ENCODE measurements at regions not wholly inside any gene's neighbourhood (a gene's known extent, or its start where the extent isn't known, plus 50 kb on each side); places are given as distances from the start of the nearest gene placed in this dataset.

GRCh38 chr5:105587963-105588662 lies 2025.5 kb upstream of the NUDT12 start:
- Histone ChIP-seq H3K27me3 (ENCODE audit: control insufficient read depth in 1 of 2, insufficient read depth in 2 of 2, low read length in 1 of 2) (no peaks in the 10 kb centered on the region), H3K27ac (ENCODE audit: low read depth in 1 of 2, low read length in 2 of 2) (no peak overlapping the region), H3K4me1 (ENCODE audit: control insufficient read depth in 1 of 2, insufficient read depth in 2 of 2, low read length in 2 of 2) (no peaks in the 10 kb centered on the region), H3K4me3 (ENCODE audit: low read length in 2 of 2) (no peak overlapping the region), H3K9me3 (ENCODE audit: control insufficient read depth, low read length) (no peaks in the 10 kb centered on the region), H3K36me3 (ENCODE audit: control insufficient read depth in 1 of 2, insufficient read depth in 2 of 2, low read length in 1 of 2) (no peaks in the 10 kb centered on the region)
- 44 to 63% methylated on average over 6 of the region's 6 CpGs for WGBS, 2 donors
- intact Hi-C loops (cut with DNase I) = no loop called here
- DNase-seq = no peak
- no peak for ATAC-seq (ENCODE audit: low FRiP score)

DNA sequence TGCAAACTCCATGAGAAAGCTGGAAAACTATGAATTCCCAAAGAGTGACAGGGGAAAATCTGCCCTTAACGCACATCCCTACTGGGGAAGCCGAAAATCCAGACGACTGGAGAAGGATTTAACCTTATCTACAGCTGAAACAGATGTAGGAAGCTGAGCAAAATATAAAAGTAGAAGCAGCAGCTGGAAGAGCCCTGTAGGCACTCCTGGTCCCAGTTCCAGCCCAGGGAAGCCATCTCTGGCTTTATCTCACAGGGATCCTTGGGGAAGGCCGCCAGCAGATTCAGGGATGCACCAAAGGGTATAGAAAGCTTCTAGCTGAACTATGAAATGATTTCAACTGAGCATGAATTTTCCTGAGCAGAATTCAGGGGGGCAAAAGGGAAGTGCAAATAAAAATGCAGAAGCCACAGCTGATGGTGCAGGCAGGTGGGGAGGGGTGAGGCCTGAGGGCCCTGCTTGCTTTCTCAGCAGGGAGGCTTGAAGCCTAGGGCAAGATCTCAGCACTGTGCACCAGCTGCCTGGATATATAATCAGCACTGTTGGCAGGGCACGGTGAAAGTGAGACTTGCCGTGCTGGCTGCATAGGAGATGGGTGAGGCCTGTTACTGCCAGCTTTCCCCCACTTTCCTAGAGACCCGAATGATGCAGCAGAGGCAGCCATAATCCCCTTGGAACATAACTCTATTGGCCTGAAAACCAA lies 2019.5 kb upstream of the NUDT12 start:
- no peak overlapping the region for H3K27ac ChIP-seq (ENCODE audit: low read depth in 1 of 2, low read length in 2 of 2)
- H3K36me3 ChIP-seq (ENCODE audit: control insufficient read depth in 1 of 2, insufficient read depth in 2 of 2, low read length in 1 of 2) = no peaks in the 10 kb centered on the region
- peak in 1 of 2 donors; percentile 30 for DNase-seq
- intact Hi-C loops (cut with DNase I) = no loop called here
- H3K4me3 ChIP-seq (ENCODE audit: low read length in 2 of 2) = no peak overlapping the region
- no peaks in the 10 kb centered on the region for H3K27me3 ChIP-seq (ENCODE audit: control insufficient read depth in 1 of 2, insufficient read depth in 2 of 2, low read length in 1 of 2)
- no peaks in the 10 kb centered on the region for H3K9me3 ChIP-seq (ENCODE audit: control insufficient read depth, low read length)
- H3K4me1 ChIP-seq (ENCODE audit: control insufficient read depth in 1 of 2, insufficient read depth in 2 of 2, low read length in 2 of 2) = no peaks in the 10 kb centered on the region
- 73 to 77% methylated on average over 7 of the region's 7 CpGs for WGBS, 2 donors
- no peak for ATAC-seq (ENCODE audit: low FRiP score)

GRCh38 chr5:105573575-105573974 lies 2011.0 kb upstream of the NUDT12 start:
- intact Hi-C loops (cut with DNase I) = no loop called here
- H3K9me3 ChIP-seq (ENCODE audit: control insufficient read depth, low read length) = no peaks in the 10 kb centered on the region
- H3K27ac ChIP-seq (ENCODE audit: low read depth in 1 of 2, low read length in 2 of 2) = no peak overlapping the region
- no peaks in the 10 kb centered on the region for H3K27me3 ChIP-seq (ENCODE audit: control insufficient read depth in 1 of 2, insufficient read depth in 2 of 2, low read length in 1 of 2)
- no peaks in the 10 kb centered on the region for H3K4me1 ChIP-seq (ENCODE audit: control insufficient read depth in 1 of 2, insufficient read depth in 2 of 2, low read length in 2 of 2)
- H3K36me3 ChIP-seq (ENCODE audit: control insufficient read depth in 1 of 2, insufficient read depth in 2 of 2, low read length in 1 of 2) = no peaks in the 10 kb centered on the region
- H3K4me3 ChIP-seq (ENCODE audit: low read length in 2 of 2) = no peak overlapping the region
- no peak for ATAC-seq (ENCODE audit: low FRiP score)
- DNase-seq = no peak

DNA sequence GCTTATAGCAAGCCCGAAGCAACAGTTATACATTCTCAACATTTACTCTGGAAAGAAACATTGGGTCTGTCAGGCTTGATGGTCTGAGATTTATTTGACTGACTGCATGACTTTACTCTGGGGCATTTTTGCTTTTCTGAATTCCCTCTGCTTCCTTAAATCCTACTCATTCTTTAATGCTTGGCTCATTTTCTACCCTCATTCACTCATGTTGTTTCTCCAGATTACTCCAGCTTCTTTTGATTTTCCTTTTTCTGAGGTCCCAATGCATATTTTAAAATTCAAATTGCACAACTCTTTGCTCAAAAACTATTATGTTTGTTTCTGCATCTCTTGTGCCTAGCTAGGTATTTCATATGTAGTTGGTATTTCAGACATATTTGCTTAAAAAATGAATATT lies 2002.9 kb upstream of the NUDT12 start:
- Histone ChIP-seq H3K4me3 (ENCODE audit: low read length in 2 of 2) (no peak overlapping the region), H3K4me1 (ENCODE audit: control insufficient read depth in 1 of 2, insufficient read depth in 2 of 2, low read length in 2 of 2) (no peaks in the 10 kb centered on the region), H3K27ac (ENCODE audit: low read depth in 1 of 2, low read length in 2 of 2) (no peak overlapping the region), H3K9me3 (ENCODE audit: control insufficient read depth, low read length) (no peaks in the 10 kb centered on the region), H3K36me3 (ENCODE audit: control insufficient read depth in 1 of 2, insufficient read depth in 2 of 2, low read length in 1 of 2) (no peaks in the 10 kb centered on the region), H3K27me3 (ENCODE audit: control insufficient read depth in 1 of 2, insufficient read depth in 2 of 2, low read length in 1 of 2) (no peaks in the 10 kb centered on the region)
- WGBS, 2 donors = 16 to 29% methylated on average over 1 of the region's 1 CpG
- intact Hi-C loops (cut with DNase I) = no loop called here
- DNase-seq = no peak
- ATAC-seq (ENCODE audit: low FRiP score) = no peak

DNA sequence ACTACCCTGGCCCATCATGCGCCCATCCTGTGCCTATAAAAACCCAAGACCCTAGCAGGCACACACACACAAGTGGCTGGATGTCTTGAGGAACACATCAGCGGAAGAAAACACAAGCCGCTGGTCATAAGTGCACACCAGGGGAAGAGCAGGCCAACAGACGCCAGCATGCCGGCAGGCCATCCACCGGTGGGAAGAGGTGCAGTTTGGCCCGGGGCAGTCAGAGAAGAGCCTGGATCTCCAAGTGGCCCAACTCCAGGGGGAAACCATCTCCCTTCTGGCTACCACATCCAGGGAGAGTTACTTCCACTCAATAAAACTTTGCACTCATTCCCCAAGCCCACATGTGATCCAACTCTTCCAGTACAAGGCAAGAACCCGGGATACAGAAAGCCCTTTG lies 2001.3 kb upstream of the NUDT12 start:
- DNase-seq (peak in 1 of 2 donors; percentile 43), ATAC-seq (ENCODE audit: low FRiP score) (no peak)
- Histone ChIP-seq H3K36me3 (ENCODE audit: control insufficient read depth in 1 of 2, insufficient read depth in 2 of 2, low read length in 1 of 2) (no peaks in the 10 kb centered on the region), H3K27me3 (ENCODE audit: control insufficient read depth in 1 of 2, insufficient read depth in 2 of 2, low read length in 1 of 2) (no peaks in the 10 kb centered on the region), H3K4me1 (ENCODE audit: control insufficient read depth in 1 of 2, insufficient read depth in 2 of 2, low read length in 2 of 2) (no peaks in the 10 kb centered on the region), H3K9me3 (ENCODE audit: control insufficient read depth, low read length) (no peaks in the 10 kb centered on the region), H3K4me3 (ENCODE audit: low read length in 2 of 2) (no peak overlapping the region), H3K27ac (ENCODE audit: low read depth in 1 of 2, low read length in 2 of 2) (no peak overlapping the region)
- 97 to 98% methylated on average over 8 of the region's 8 CpGs for WGBS, 2 donors
- intact Hi-C loops (cut with DNase I) = no loop called here

GRCh38 chr5:105554568-105555169 lies 1992.1 kb upstream of the NUDT12 start:
- Histone ChIP-seq H3K4me3 (ENCODE audit: low read length in 2 of 2) (no peak overlapping the region), H3K4me1 (ENCODE audit: control insufficient read depth in 1 of 2, insufficient read depth in 2 of 2, low read length in 2 of 2) (no peaks in the 10 kb centered on the region), H3K27ac (ENCODE audit: low read depth in 1 of 2, low read length in 2 of 2) (no peak overlapping the region), H3K9me3 (ENCODE audit: control insufficient read depth, low read length) (no peaks in the 10 kb centered on the region), H3K27me3 (ENCODE audit: control insufficient read depth in 1 of 2, insufficient read depth in 2 of 2, low read length in 1 of 2) (no peaks in the 10 kb centered on the region), H3K36me3 (ENCODE audit: control insufficient read depth in 1 of 2, insufficient read depth in 2 of 2, low read length in 1 of 2) (no peaks in the 10 kb centered on the region)
- ATAC-seq (ENCODE audit: low FRiP score) (no peak), DNase-seq (no peak)
- WGBS, 2 donors = 92 to 95% methylated on average over 4 of the region's 4 CpGs
- intact Hi-C loops (cut with DNase I) = no loop called here

- no peak overlapping the region for H3K27ac ChIP-seq (ENCODE audit: low read depth in 1 of 2, low read length in 2 of 2)
- WGBS, 2 donors = 77 to 79% methylated on average over 1 of the region's 1 CpG
- DNase-seq = no peak
- H3K36me3 ChIP-seq (ENCODE audit: control insufficient read depth in 1 of 2, insufficient read depth in 2 of 2, low read length in 1 of 2) = no peaks in the 10 kb centered on the region
- ATAC-seq (ENCODE audit: low FRiP score) = no peak
- H3K4me1 ChIP-seq (ENCODE audit: control insufficient read depth in 1 of 2, insufficient read depth in 2 of 2, low read length in 2 of 2) = no peaks in the 10 kb centered on the region
- no peak overlapping the region for H3K4me3 ChIP-seq (ENCODE audit: low read length in 2 of 2)
- no peaks in the 10 kb centered on the region for H3K9me3 ChIP-seq (ENCODE audit: control insufficient read depth, low read length)
- H3K27me3 ChIP-seq (ENCODE audit: control insufficient read depth in 1 of 2, insufficient read depth in 2 of 2, low read length in 1 of 2) = no peaks in the 10 kb centered on the region
- intact Hi-C loops (cut with DNase I) = no loop called here
These were observed 1981.7 kb upstream of the NUDT12 start for GRCh38 chr5:105544300-105544699.

DNA sequence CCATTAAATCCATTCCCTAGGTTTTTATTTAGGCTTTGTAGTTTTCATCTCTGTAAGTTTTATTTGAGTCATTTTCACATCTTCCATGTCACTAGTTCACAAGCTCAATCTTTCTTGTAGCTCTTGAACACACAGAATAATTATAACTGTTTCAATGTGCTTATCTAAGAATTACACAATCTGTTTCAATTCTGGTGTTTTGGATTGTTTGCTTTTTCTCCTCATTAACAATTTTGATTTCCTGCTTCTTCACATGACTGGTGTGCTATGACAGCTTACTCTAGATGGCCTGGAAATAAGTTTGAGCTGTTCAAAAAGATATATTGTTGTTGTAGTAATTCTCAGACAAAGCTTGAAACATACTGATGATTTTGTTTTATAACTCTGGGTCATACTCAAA lies 1974.1 kb upstream of the NUDT12 start:
- ATAC-seq (ENCODE audit: low FRiP score) = no peak
- intact Hi-C loops (cut with DNase I) = no loop called here
- H3K36me3 ChIP-seq (ENCODE audit: control insufficient read depth in 1 of 2, insufficient read depth in 2 of 2, low read length in 1 of 2) = no peaks in the 10 kb centered on the region
- H3K4me3 ChIP-seq (ENCODE audit: low read length in 2 of 2) = no peak overlapping the region
- no peak overlapping the region for H3K27ac ChIP-seq (ENCODE audit: low read depth in 1 of 2, low read length in 2 of 2)
- no peaks in the 10 kb centered on the region for H3K27me3 ChIP-seq (ENCODE audit: control insufficient read depth in 1 of 2, insufficient read depth in 2 of 2, low read length in 1 of 2)
- H3K9me3 ChIP-seq (ENCODE audit: control insufficient read depth, low read length) = no peaks in the 10 kb centered on the region
- DNase-seq = no peak
- H3K4me1 ChIP-seq (ENCODE audit: control insufficient read depth in 1 of 2, insufficient read depth in 2 of 2, low read length in 2 of 2) = no peaks in the 10 kb centered on the region

- Histone ChIP-seq H3K27ac (ENCODE audit: low read depth in 1 of 2, low read length in 2 of 2) (no peak overlapping the region), H3K27me3 (ENCODE audit: control insufficient read depth in 1 of 2, insufficient read depth in 2 of 2, low read length in 1 of 2) (no peaks in the 10 kb centered on the region), H3K4me3 (ENCODE audit: low read length in 2 of 2) (no peak overlapping the region), H3K36me3 (ENCODE audit: control insufficient read depth in 1 of 2, insufficient read depth in 2 of 2, low read length in 1 of 2) (no peaks in the 10 kb centered on the region), H3K9me3 (ENCODE audit: control insufficient read depth, low read length) (peaks cover 7% of the 10 kb centered on the region), H3K4me1 (ENCODE audit: control insufficient read depth in 1 of 2, insufficient read depth in 2 of 2, low read length in 2 of 2) (no peaks in the 10 kb centered on the region)
- no peak for ATAC-seq (ENCODE audit: low FRiP score)
- intact Hi-C loops (cut with DNase I) = no loop called here
- WGBS, 2 donors = 69 to 84% methylated on average over 3 of the region's 3 CpGs
- no peak for DNase-seq
These were observed 1968.2 kb upstream of the NUDT12 start for GRCh38 chr5:105530716-105531261.

All from aorta (tissue), 5 donors.